Panc1 (cell line): ENCODE measurements at regions not wholly inside any gene's neighbourhood (a gene's known extent, or its start where the extent isn't known, plus 50 kb on each side); places are given as distances from the start of the nearest gene placed in this dataset.
A peak's percentile ranks its signal among the peaks of the same experiment; 100 is the strongest.
"Not testable (repeated sequence)": the region's sequence is repeated elsewhere in the genome, so short reads cannot be mapped to it uniquely, and the experiment has no call there.

ENCODE experiments used
- ATAC-seq: fragments of 200-7000 bp; cut with Tn5 transposase; 2 replicates; pipeline ENCODE4 v1.9.1; 2020; ENCODE audit warnings: mild to moderate bottlenecking, moderate library complexity
- BruUV-seq: library from RNA; stranded (reverse); fragments of 400-500 nt; replicated peaks from 2 replicates; lab custom pipeline; 2021; lab: Mats Ljungman, UMichigan
- CTCF ChIA-PET: fragments of 300-600 bp; sonication (Branson Sonifier 250); formaldehyde crosslinking; loops from one replicate; lab custom pipeline; 2022; ENCODE audit warnings: antibody characterized with exemption; lab: Charles Lee
- POLR2A ChIA-PET: fragments of 300-600 bp; sonication (Branson Sonifier 250); formaldehyde crosslinking; loops from one replicate; lab custom pipeline; 2022; ENCODE audit warnings: antibody characterized with exemption; lab: Charles Lee
- DNase-seq: peaks from one replicate; pipeline ENCODE4 v3.0.0-alpha.2; 2010; ENCODE audit warnings: low read depth, low spot score
- H3K27ac ChIP-seq: 2 replicates; pipeline ENCODE4 v1.5.1; 2011; ENCODE audit warnings: mild to moderate bottlenecking, low read length, inconsistent platforms
- H3K27me3 ChIP-seq: fragments of 200-500 bp; sonication (Bioruptor generic); 2 replicates; pipeline ENCODE4 v1.6.0; 2014; ENCODE audit warnings: low read length, inconsistent platforms; ENCODE audit not compliant: control insufficient read depth, insufficient read depth
- H3K36me3 ChIP-seq: fragments of 200-500 bp; sonication (Bioruptor generic); 2 replicates; pipeline ENCODE4 v1.5.1; 2014; ENCODE audit warnings: inconsistent platforms, mild to moderate bottlenecking, low read length, moderate library complexity; ENCODE audit not compliant: control insufficient read depth, insufficient read depth
- H3K4me1 ChIP-seq: 2 replicates; pipeline ENCODE4 v1.5.1; 2011; ENCODE audit warnings: inconsistent platforms, mild to moderate bottlenecking, low read length, moderate library complexity; ENCODE audit not compliant: control insufficient read depth, insufficient read depth
- H3K4me3 ChIP-seq, 2 experiments: 2 replicates each; pipeline ENCODE4 v1.5.1; 2011 to 2012; ENCODE audit warnings: low read depth in 2 of 2, low read length in 2 of 2, mild to moderate bottlenecking in 2 of 2, inconsistent platforms in 1 of 2, moderate library complexity in 1 of 2
- H3K9me3 ChIP-seq: fragments of 200-500 bp; sonication (Bioruptor generic); 2 replicates; pipeline ENCODE4 v1.5.1; 2014; ENCODE audit warnings: low read depth, mild to moderate bottlenecking, inconsistent platforms, low read length, moderate library complexity; ENCODE audit not compliant: control insufficient read depth, insufficient read depth
- POLR2AphosphoS5 ChIP-seq: IDR thresholded peaks from 2 replicates; pipeline ENCODE4 v1.6.1; 2012; ENCODE audit warnings: mild to moderate bottlenecking, low read depth, low read length, moderate library complexity
- REST ChIP-seq, 2 experiments: IDR thresholded peaks; 2 replicates each; pipeline ENCODE4 v1.6.1; 2011 to 2012; ENCODE audit warnings: low read depth in 2 of 2, control low read depth in 1 of 2, low read length in 1 of 2, mild to moderate bottlenecking in 1 of 2, moderate library complexity in 1 of 2; ENCODE audit not compliant: insufficient read depth in 1 of 2
- SIN3A ChIP-seq: IDR thresholded peaks from 2 replicates; pipeline ENCODE4 v1.6.1; 2012; ENCODE audit warnings: low read depth, mild to moderate bottlenecking, low read length, moderate library complexity, borderline replicate concordance; ENCODE audit not compliant: insufficient read depth
- TCF7L2 ChIP-seq: IDR thresholded peaks from 2 replicates; pipeline ENCODE4 v1.6.1; 2011; ENCODE audit warnings: mild to moderate bottlenecking, low read depth, low read length, inconsistent platforms
- in situ Hi-C: cut with HindIII; loops from 2 replicates; pipeline ENCODE4 v1.10.0; 2016; ENCODE audit warnings: low sequenced_read_pairs, low pct_unique_long_range_greater_than_20kb
- intact Hi-C: fragments of 100-400 bp; cut with micrococcal nuclease; formaldehyde crosslinking; loops from one replicate; pipeline ENCODE4 v1.10.0; 2022; ENCODE audit not compliant: unreplicated experiment
- TF ChIP-seq, protein P1 (sequence below): fragments of 450-650 bp; IDR thresholded peaks from 2 replicates; pipeline ENCODE4 v1.5.1; 2017; ENCODE audit warnings: mild to moderate bottlenecking

GRCh38 chr12:75644472-75645072, 133.2 kb upstream of the KRR1 start:
- ATAC-seq (no peak), DNase-seq (no peak)
- in situ Hi-C loops (no loop called here), intact Hi-C loops (no loop called here)
- TF ChIP-seq POLR2AphosphoS5 (no peak), REST (IDR thresholded peaks at IDR 0.05; ENCODE audit: insufficient read depth in 1 of 2, low read depth in 2 of 2, low read length in 1 of 2) (no peak), TCF7L2 (no peak), SIN3A (no peak)
- TF ChIP-seq, protein P1, sequence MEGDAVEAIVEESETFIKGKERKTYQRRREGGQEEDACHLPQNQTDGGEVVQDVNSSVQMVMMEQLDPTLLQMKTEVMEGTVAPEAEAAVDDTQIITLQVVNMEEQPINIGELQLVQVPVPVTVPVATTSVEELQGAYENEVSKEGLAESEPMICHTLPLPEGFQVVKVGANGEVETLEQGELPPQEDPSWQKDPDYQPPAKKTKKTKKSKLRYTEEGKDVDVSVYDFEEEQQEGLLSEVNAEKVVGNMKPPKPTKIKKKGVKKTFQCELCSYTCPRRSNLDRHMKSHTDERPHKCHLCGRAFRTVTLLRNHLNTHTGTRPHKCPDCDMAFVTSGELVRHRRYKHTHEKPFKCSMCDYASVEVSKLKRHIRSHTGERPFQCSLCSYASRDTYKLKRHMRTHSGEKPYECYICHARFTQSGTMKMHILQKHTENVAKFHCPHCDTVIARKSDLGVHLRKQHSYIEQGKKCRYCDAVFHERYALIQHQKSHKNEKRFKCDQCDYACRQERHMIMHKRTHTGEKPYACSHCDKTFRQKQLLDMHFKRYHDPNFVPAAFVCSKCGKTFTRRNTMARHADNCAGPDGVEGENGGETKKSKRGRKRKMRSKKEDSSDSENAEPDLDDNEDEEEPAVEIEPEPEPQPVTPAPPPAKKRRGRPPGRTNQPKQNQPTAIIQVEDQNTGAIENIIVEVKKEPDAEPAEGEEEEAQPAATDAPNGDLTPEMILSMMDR = no peak
- Histone ChIP-seq H3K9me3 (peaks cover 7% of the 10 kb centered on the region; the same call in 1 of the 2 replicates), H3K4me1 (no peaks in the 10 kb centered on the region; the same call in 1 of the 2 replicates), H3K36me3 (no peaks in the 10 kb centered on the region), H3K27ac (peak overlapping the region; percentile 76), H3K4me3 (no peak overlapping the region), H3K27me3 (no peaks in the 10 kb centered on the region)
- ChIA-PET POLR2A (interaction anchor here (0.7 kb wide), 1 partner anchor 116 kb away, joined by 4 read pairs; no protein-coding TSS in a partner anchor), CTCF (no interaction called here)
- BruUV-seq = no TSS peak

DNA sequence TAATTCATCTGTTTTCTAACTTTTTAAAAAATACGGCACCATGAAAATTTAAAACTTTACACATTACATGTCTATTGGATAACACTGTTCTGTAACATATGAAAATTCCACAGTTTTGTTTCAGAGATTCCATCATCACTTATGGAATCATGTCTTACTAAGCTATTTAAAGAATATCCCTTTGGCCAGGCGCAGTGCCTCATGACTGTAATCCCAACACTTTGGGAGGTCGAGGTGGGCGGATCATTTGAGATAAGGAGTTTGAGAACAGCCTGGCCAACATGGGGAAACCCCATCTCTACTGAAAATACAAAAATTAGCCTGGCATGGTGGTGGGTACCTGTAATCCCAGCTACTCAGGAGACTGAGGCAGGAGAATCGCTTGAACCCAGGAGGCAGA, 131.7 kb upstream of the KRR1 start:
- H3K4me1 ChIP-seq, ATAC-seq, intact Hi-C loops, CTCF ChIA-PET, in situ Hi-C loops, H3K36me3 ChIP-seq, H3K4me3 ChIP-seq, H3K9me3 ChIP-seq, BruUV-seq, H3K27me3 ChIP-seq, DNase-seq: not testable (repeated sequence)
- POLR2A ChIA-PET = interaction anchor here (1.2 kb wide), 1 partner anchor 17 kb away, joined by 3 read pairs; no protein-coding TSS in a partner anchor
- peak overlapping the region; percentile 67; the same call in 1 of the 2 replicates for H3K27ac ChIP-seq

- no peaks in the 10 kb centered on the region for H3K27me3 ChIP-seq
- in situ Hi-C loops = no loop called here
- ATAC-seq (no peak), DNase-seq (no peak)
- TF ChIP-seq, protein P1 = no peak
- no peak for TF ChIP-seq TCF7L2
- H3K36me3 ChIP-seq = no peaks in the 10 kb centered on the region
- H3K27ac ChIP-seq = peak overlapping the region; percentile 67; the same call in 1 of the 2 replicates
- no peak overlapping the region for H3K4me3 ChIP-seq
- no peaks in the 10 kb centered on the region; the same call in 1 of the 2 replicates for H3K4me1 ChIP-seq
- CTCF ChIA-PET = no interaction called here
- H3K9me3 ChIP-seq = peaks cover 10% of the 10 kb centered on the region; the same call in 1 of the 2 replicates
- POLR2A ChIA-PET = interaction anchor here (0.7 to 1.2 kb wide), 2 partner anchors 18 to 930 kb away, joined by 3 read pairs; no protein-coding TSS in a partner anchor
- intact Hi-C loops = no loop called here
- no TSS peak for BruUV-seq
Measured at GRCh38 chr12:75642226-75642625, 130.8 kb upstream of the KRR1 start.
